Activated CD4-positive, alpha-beta T cell treated with anti-CD3 and anti-CD28 coated beads, Interleukin-2, amount 50 U/mL, for 1 hour (primary cell): ENCODE measurements at regions not wholly inside any gene's neighbourhood (a gene's known extent, or its start where the extent isn't known, plus 50 kb on each side); places are given as distances from the start of the nearest gene placed in this dataset.

Experiments used
- DNase-seq: peaks from one replicate; pipeline ENCODE4 v3.0.0-alpha.2; 2020

DNA sequence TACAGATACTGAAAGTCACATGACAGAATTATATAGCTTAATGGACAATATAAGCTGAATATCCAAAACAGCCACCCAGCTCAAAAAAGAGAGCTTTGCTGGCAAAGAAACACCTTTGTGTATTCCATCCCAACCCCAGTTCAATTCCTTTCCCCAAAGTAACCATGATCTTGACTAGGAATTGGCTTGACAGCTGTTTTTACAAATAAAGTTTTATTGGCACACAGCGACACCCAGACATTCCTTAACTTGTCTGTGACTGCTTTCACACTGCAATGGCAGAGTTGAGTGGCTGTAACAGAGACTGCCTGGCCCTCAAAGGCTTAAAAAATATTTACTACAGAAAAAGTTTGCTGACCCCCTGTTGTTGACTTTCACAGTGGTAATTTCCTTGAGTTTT, 264.0 kb upstream of the TSHZ2 start:
- no peak for DNase-seq

GRCh38 chr20:52704553-52704952, 267.6 kb upstream of the TSHZ2 start:
- DNase-seq = no peak

GRCh38 chr20:52688345-52688744, 283.8 kb upstream of the TSHZ2 start:
- no peak for DNase-seq

GRCh38 chr20:52684905-52685304, 287.3 kb upstream of the TSHZ2 start:
- DNase-seq = no peak

DNA sequence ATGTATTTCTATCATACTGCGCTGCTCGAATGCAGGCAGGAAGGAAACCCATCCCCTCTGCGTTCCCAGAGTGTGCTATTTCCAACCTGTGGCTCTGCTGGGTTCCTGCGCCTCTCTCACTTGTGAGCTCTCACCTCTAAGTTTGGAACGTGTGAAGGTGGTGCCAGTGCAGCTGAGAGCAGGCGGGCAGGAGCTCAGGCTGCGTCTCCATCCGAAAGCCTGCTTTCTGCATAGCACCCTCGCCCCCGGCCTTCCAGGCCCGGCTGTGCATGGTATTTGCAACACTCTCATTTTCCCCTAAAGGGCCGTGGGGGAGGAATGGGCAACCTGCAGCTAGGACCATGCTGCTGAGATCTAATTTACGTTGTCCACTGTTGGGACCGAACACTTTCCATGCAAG, 288.0 kb upstream of the TSHZ2 start:
- DNase-seq = no peak

DNA sequence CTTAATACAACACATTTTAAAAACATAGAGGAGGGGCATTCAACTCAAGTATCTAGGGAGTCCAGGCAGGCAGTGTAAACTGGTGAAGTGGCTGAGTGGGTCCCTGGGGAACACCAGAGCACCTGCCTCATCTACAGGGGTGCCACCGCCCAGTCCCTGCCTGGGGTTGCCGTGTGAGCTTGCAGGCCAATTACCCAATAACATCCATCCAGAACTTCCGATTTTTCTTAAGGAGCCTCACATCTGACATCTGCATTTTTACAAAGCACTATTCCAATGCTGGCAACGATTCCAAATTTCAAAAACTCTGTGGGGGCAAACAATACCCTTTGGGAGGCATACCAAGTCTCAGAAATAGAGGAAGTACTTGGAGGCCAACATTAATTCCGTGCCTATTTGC, 288.4 kb upstream of the TSHZ2 start:
- DNase-seq = no peak

DNA sequence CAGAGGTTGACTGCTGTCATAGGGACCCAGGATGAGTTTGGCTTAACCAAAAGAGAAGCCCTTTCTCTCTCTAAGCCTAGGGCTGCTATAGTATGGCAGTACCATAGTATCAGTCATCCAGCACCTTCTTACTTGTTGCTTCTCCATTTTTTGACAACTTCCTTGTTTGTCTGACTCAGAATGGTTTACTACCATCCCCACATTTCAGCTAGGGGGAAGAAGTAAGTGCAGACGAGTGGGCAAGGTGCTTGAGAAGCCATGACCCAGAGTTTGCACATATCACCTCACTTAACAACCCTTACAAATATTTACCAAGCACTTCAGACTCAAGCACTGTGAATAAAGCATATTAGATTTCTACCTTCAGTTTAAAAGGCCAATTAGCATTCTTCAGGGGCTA, 289.9 kb upstream of the TSHZ2 start:
- no peak for DNase-seq

DNA sequence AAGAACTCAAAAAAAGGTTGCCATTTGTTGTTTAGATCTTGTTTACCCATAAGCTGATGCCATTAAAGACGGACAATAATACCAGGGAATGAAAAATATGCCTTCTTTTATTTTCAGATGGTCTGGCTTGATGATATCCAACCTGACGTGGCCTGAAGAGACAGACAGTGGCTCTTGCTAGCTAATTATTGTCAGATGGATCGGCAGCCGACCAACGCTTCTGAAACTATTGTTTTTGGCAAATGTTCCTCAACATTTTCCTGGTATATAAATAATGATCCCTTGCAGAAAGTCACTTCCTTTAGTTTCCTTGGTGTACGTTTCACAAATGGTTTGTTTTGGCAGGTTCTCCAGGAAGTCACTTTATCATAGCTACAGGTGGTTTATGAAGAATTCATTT, 290.9 kb upstream of the TSHZ2 start:
- no peak for DNase-seq

- no peak for DNase-seq
These were observed 294.9 kb upstream of the TSHZ2 start for GRCh38 chr20:52677216-52677615.

- DNase-seq = no peak
These were observed 295.7 kb upstream of the TSHZ2 start for GRCh38 chr20:52676283-52676995.

DNA sequence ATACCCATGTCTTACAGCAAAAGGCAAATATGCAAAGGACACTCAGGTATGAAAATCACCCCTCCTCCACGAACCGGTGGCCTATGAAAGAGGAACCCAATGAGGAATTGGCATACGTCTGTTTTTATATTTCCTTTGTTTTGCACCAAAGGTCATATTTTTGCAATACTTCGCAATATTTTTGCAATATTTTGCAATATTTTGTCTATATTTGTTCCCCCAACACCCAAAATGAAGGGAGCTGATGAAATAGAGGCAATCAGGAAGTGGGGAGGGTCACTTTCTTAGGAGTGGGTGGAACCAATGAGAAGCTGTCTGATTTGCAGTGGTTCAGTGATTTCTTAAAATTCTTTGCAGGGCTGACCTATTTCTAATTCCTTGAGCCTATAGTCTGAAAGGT, 296.8 kb upstream of the TSHZ2 start:
- DNase-seq = no peak

- DNase-seq = no peak
These were observed 303.5 kb upstream of the TSHZ2 start for GRCh38 chr20:52668626-52669025.

DNA sequence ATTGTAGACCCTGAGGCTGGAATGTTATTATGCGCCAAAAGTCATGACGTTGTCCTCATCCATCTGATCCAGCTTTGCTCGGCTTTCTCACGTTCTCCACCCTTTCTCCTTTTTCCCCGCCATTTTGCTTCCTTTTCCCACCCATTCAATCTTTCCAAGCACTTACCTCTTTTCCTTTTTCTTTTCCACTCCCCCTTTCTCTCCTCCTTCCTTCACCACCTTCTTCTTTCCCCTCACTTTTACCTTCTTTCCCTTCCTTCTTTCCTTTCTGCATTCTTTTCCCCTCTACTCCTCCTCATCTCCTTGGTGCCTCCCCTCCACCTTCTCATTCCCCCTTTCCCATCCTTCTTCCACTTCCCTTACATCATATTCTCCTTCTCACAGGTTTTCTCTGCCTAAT, 304.8 kb upstream of the TSHZ2 start:
- no peak for DNase-seq

DNA sequence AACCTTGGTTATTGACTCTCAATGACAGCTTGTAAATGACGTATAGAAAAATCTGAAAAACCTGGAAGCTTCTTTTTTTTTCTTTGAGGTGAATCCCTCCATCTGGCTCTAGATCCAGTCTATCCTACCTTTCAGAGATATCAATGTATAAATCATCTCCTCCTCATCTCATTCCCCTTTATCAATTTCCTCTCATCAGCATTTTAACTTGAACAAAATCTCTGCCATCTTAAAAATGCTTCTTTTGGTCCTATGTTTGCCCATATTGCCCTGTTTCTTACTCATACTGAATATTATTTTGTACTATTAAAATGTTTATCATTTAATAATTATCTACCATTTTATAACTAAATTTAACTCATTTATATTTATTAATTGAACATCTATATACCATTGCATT, 306.7 kb upstream of the TSHZ2 start:
- no peak for DNase-seq

DNA sequence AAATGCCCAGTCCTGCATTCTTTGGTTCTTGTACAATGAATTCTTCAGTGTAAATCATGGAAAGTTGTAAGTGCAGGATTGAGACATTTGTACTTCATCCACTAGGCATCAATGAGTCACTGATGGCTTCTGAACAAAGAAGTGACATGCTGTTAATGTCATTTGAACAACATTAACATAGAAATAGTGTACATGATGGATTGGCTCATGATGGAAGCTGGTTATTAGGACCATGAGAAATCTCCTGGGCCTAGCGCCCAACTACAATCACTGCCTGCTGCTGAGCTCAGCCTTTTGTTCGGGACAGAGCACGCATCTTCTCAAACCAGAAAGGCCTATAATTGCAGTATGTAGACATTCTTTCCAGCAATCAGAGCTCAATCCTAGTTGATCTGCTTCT, 316.8 kb upstream of the TSHZ2 start:
- no peak for DNase-seq

GRCh38 chr20:52654567-52654966, 317.6 kb upstream of the TSHZ2 start:
- DNase-seq = no peak

GRCh38 chr20:52652271-52652670, 319.9 kb upstream of the TSHZ2 start:
- DNase-seq = no peak

- no peak for DNase-seq
These were observed 322.4 kb upstream of the TSHZ2 start for GRCh38 chr20:52649727-52650126.

DNA sequence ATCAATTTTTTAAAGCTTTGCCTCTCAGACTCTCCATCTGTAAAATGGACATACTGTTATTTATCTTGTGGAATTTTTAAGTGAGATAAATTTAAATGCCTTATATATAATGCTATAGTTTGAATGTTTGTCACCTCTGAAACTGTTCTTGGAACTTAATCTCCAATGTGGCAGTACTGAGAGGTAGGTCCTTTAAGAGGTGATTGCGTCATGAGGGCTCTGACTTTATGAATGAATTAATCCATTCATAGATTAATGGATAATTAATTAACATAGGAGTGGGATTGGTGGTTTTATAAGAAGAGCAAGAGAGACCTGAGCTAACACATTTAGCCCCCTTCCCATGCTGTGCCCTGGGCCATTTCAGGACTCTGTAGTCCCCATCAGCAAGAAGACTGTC, 326.3 kb upstream of the TSHZ2 start:
- no peak for DNase-seq

DNA sequence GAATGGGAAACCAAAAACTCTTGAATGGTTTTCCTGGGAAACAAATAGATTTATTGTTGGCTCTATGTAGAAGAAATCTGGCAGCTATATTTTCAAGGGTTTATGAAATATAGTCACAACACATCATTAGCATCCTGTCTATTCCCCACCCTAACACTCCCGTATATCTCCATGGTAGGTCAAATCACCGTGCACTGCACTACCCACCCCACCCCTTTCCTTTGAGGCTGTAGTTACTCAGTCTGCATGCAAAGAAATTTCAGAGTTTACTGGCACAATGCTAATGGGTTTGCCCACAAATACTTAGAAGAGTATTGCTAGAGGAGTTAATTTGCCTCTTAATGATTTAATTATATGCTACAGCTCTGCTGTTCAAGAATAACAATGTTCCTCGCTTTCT, 329.1 kb upstream of the TSHZ2 start:
- no peak for DNase-seq

GRCh38 chr20:52637201-52637600, 335.0 kb upstream of the TSHZ2 start:
- no peak for DNase-seq

DNA sequence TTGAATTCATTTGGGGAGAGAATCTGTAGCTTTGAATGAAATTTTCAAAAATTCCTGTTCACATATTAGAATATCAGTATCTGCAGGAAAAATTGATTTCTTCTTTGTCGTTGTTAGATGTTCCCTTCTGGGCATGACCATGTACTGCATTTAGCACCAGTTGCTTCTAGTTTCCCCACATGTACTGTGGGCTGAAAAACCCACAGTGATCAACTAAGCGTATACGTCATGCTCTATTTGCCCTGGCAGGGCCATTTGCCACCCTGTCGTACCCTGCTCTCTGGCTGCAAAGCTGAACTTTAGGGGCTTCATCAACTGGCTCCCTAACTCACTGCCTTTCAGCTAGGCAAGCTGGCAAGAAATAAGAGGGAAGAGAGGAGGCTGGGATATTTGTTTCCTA, 340.7 kb upstream of the TSHZ2 start:
- DNase-seq = no peak

DNA sequence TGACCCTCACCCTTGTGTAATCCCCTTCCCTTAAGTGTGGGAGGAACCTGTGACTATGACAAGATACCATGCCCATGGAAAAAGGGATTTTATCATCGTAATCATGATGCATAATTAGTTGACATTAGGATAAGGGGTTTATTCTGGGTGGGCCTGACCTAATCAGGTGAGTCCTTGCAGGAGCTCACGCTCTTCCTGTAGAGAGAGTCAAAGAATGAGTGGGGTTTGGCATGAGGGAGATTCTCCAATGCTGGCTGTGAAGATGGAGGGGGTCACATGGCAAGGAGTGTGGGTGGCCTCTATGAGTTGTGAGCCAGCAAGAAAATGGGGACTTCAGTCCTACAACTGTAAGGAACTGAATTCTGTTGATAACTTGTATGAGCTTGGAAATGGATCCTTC, 342.0 kb upstream of the TSHZ2 start:
- no peak for DNase-seq

- no peak for DNase-seq
These were observed 347.9 kb upstream of the TSHZ2 start for GRCh38 chr20:52624281-52624680.

GRCh38 chr20:52622081-52622480, 350.1 kb upstream of the TSHZ2 start:
- no peak for DNase-seq

- no peak for DNase-seq
These were observed 350.8 kb upstream of the TSHZ2 start for GRCh38 chr20:52621401-52621800.
